Caco-2 (cell line): ENCODE measurements at regions not wholly inside any gene's neighbourhood (a gene's known extent, or its start where the extent isn't known, plus 50 kb on each side); places are given as distances from the start of the nearest gene placed in this dataset.

Experiments used
- BruUV-seq: library from RNA; stranded (reverse); fragments of 400-500 nt; replicated peaks from 2 replicates; lab custom pipeline; 2021; lab: Mats Ljungman, UMichigan
- CTCF ChIA-PET: fragments of 300-600 bp; sonication (Branson Sonifier 250); formaldehyde crosslinking; loops from one replicate; lab custom pipeline; 2022; ENCODE audit warnings: antibody characterized with exemption; lab: Charles Lee
- POLR2A ChIA-PET: fragments of 300-600 bp; sonication (Branson Sonifier 250); formaldehyde crosslinking; loops from one replicate; lab custom pipeline; 2022; ENCODE audit warnings: antibody characterized with exemption; lab: Charles Lee
- DNase-seq, 2 experiments: peaks; one replicate each; pipeline versions ENCODE4 v3.0.0 to v3.0.0-alpha.2; 2020 to 2022
- H3K27me3 ChIP-seq: replicated peaks from 2 replicates; pipeline ENCODE4 v1.6.0; 2011; ENCODE audit warnings: low read length; ENCODE audit not compliant: control insufficient read depth, insufficient read depth
- H3K36me3 ChIP-seq: 2 replicates; pipeline ENCODE4 v1.5.1; 2011; ENCODE audit warnings: low read length; ENCODE audit not compliant: control insufficient read depth, insufficient read depth
- H3K4me1 ChIP-seq: fragments of 250-450 bp; sonication (Bioruptor Pico); 2 replicates; pipeline ENCODE4 v1.5.1; 2020; ENCODE audit warnings: mild to moderate bottlenecking
- H3K4me3 ChIP-seq: 2 replicates; pipeline ENCODE4 v1.5.1; 2011; ENCODE audit warnings: low read depth, mild to moderate bottlenecking, control low read depth, low read length
- H3K9me3 ChIP-seq: fragments of 250-450 bp; sonication (Bioruptor Pico); 2 replicates; pipeline ENCODE4 v1.5.1; 2020; ENCODE audit warnings: mild to moderate bottlenecking, moderate library complexity
- H3K27ac Mint-ChIP-seq: one replicate; pipeline ENCODE4 v1.8.0; 2022; ENCODE audit warnings: mixed read lengths; ENCODE audit not compliant: unreplicated experiment
- H3K27me3 Mint-ChIP-seq: one replicate; pipeline ENCODE4 v1.8.0; 2022; ENCODE audit warnings: mixed read lengths; ENCODE audit not compliant: insufficient read depth, unreplicated experiment
- H3K36me3 Mint-ChIP-seq: one replicate; pipeline ENCODE4 v1.8.0; 2022; ENCODE audit warnings: mild to moderate bottlenecking, mixed read lengths; ENCODE audit not compliant: insufficient read depth, unreplicated experiment
- H3K4me1 Mint-ChIP-seq: one replicate; pipeline ENCODE4 v1.8.0; 2022; ENCODE audit warnings: low read depth, mixed read lengths; ENCODE audit not compliant: unreplicated experiment
- H3K4me3 Mint-ChIP-seq: one replicate; pipeline ENCODE4 v1.8.0; 2022; ENCODE audit warnings: mild to moderate bottlenecking, moderate library complexity, mixed read lengths; ENCODE audit not compliant: unreplicated experiment
- H3K9me3 Mint-ChIP-seq: one replicate; pipeline ENCODE4 v1.8.0; 2022; ENCODE audit warnings: mixed read lengths; ENCODE audit not compliant: unreplicated experiment
- CTCF ChIP-seq, 2 experiments: fragments of 200-600 bp in 1 of 2; IDR thresholded peaks; 1 replicate in 1 of 2; 2 replicates in 1 of 2; pipeline versions ENCODE4 v1.5.1 to v1.8.0; 2011 to 2022; ENCODE audit warnings: antibody characterized with exemption in 1 of 2, control low read depth in 1 of 2, inconsistent platforms in 1 of 2, low read depth in 1 of 2, low read length in 1 of 2, mild to moderate bottlenecking in 1 of 2, moderate library complexity in 1 of 2; ENCODE audit not compliant: insufficient read depth in 1 of 2, severe bottlenecking in 1 of 2, unreplicated experiment in 1 of 2
- intact Hi-C: fragments of 100-400 bp; cut with micrococcal nuclease; formaldehyde crosslinking; loops from one replicate; pipeline ENCODE4 v1.10.0; 2022; ENCODE audit not compliant: unreplicated experiment

GRCh38 chr5:174383210-174384167 lies 338.0 kb downstream of the NSG2 start:
- no peak for DNase-seq
- no peaks in the 10 kb centered on the region for H3K36me3 Mint-ChIP-seq
- no peak overlapping the region for H3K4me3 Mint-ChIP-seq
- ChIA-PET CTCF (interaction anchor here (0.6 to 0.7 kb wide), 2 partner anchors 360 to 484 kb away, joined by 3 to 4 read pairs; no protein-coding TSS in a partner anchor), POLR2A (no interaction called here)
- H3K27ac Mint-ChIP-seq, result no peak overlapping the region
- Histone ChIP-seq H3K27me3 (no peaks in the 10 kb centered on the region), H3K4me3 (no peak overlapping the region), H3K4me1 (peaks cover 11% of the 10 kb centered on the region; the same call in 1 of the 2 replicates), H3K9me3 (no peaks in the 10 kb centered on the region), H3K36me3 (no peaks in the 10 kb centered on the region)
- no TSS peak for BruUV-seq
- H3K9me3 Mint-ChIP-seq, result no peaks in the 10 kb centered on the region
- TF ChIP-seq CTCF (IDR thresholded peaks at IDR 0.05; ENCODE audit: insufficient read depth in 1 of 2, low read depth in 1 of 2, low read length in 1 of 2, severe bottlenecking in 1 of 2, unreplicated experiment in 1 of 2), result no peak
- intact Hi-C loops, result no loop called here
- no peaks in the 10 kb centered on the region for H3K4me1 Mint-ChIP-seq
- H3K27me3 Mint-ChIP-seq, result peaks cover 10% of the 10 kb centered on the region

GRCh38 chr5:174384509-174384947 lies 339.0 kb downstream of the NSG2 start:
- no peaks in the 10 kb centered on the region for H3K36me3 Mint-ChIP-seq
- POLR2A ChIA-PET, result no interaction called here
- DNase-seq, result no peak
- H3K36me3 ChIP-seq, result no peaks in the 10 kb centered on the region
- peaks cover 12% of the 10 kb centered on the region for H3K27me3 Mint-ChIP-seq
- H3K4me1 Mint-ChIP-seq, result no peaks in the 10 kb centered on the region
- no peak overlapping the region for H3K4me3 ChIP-seq
- no peaks in the 10 kb centered on the region for H3K27me3 ChIP-seq
- intact Hi-C loops, result no loop called here
- H3K9me3 Mint-ChIP-seq, result no peaks in the 10 kb centered on the region
- CTCF ChIA-PET, result interaction anchor here (0.6 kb wide), 1 partner anchor 483 kb away, joined by 3 read pairs; no protein-coding TSS in a partner anchor
- no peak for TF ChIP-seq CTCF (IDR thresholded peaks at IDR 0.05; ENCODE audit: insufficient read depth in 1 of 2, low read depth in 1 of 2, low read length in 1 of 2, severe bottlenecking in 1 of 2, unreplicated experiment in 1 of 2)
- BruUV-seq, result no TSS peak
- H3K27ac Mint-ChIP-seq, result no peak overlapping the region
- peaks cover 11% of the 10 kb centered on the region; the same call in 1 of the 2 replicates for H3K4me1 ChIP-seq
- no peaks in the 10 kb centered on the region for H3K9me3 ChIP-seq
- H3K4me3 Mint-ChIP-seq, result no peak overlapping the region

GRCh38 chr5:174386306-174386705 lies 338.1 kb upstream of the MSX2 start:
- H3K4me1 Mint-ChIP-seq, result no peaks in the 10 kb centered on the region
- no peaks in the 10 kb centered on the region for H3K27me3 ChIP-seq
- BruUV-seq, result no TSS peak
- no peaks in the 10 kb centered on the region for H3K9me3 Mint-ChIP-seq
- ChIA-PET CTCF (no interaction called here), POLR2A (no interaction called here)
- H3K4me3 Mint-ChIP-seq, result no peak overlapping the region
- peaks cover 13% of the 10 kb centered on the region for H3K27me3 Mint-ChIP-seq
- no peak for DNase-seq
- no peak for TF ChIP-seq CTCF (IDR thresholded peaks at IDR 0.05; ENCODE audit: insufficient read depth in 1 of 2, low read depth in 1 of 2, low read length in 1 of 2, severe bottlenecking in 1 of 2, unreplicated experiment in 1 of 2)
- no peaks in the 10 kb centered on the region for H3K36me3 Mint-ChIP-seq
- H3K9me3 ChIP-seq, result no peaks in the 10 kb centered on the region
- intact Hi-C loops, result no loop called here
- H3K4me1 ChIP-seq, result peaks cover 11% of the 10 kb centered on the region; the same call in 1 of the 2 replicates
- H3K27ac Mint-ChIP-seq, result no peak overlapping the region
- no peaks in the 10 kb centered on the region for H3K36me3 ChIP-seq
- no peak overlapping the region for H3K4me3 ChIP-seq
